ENCODE measurements at regions not wholly inside any gene's neighbourhood (a gene's known extent, or its start where the extent isn't known, plus 50 kb on each side); places are given as distances from the start of the nearest gene placed in this dataset.

GRCh38 chr14:101048766-101049165, 145.2 kb upstream of the RTL1 start:
- FAIRE-seq = no peak

GRCh38 chr14:101049511-101049910, 146.0 kb upstream of the RTL1 start:
- no peak for FAIRE-seq

- FAIRE-seq = no peak
These were observed 146.4 kb upstream of the RTL1 start for GRCh38 chr14:101049942-101050341.

GRCh38 chr14:101050901-101051490, 147.5 kb upstream of the RTL1 start:
- FAIRE-seq = no peak

- no peak for FAIRE-seq
These were observed 151.1 kb upstream of the RTL1 start for GRCh38 chr14:101054671-101055070.

- FAIRE-seq = no peak
These were observed 151.7 kb upstream of the RTL1 start for GRCh38 chr14:101055106-101055662.

GRCh38 chr14:101055776-101056374, 152.4 kb upstream of the RTL1 start:
- no peak for FAIRE-seq

- no peak for FAIRE-seq
These were observed 152.9 kb upstream of the RTL1 start for GRCh38 chr14:101056446-101056845.

- no peak for FAIRE-seq
These were observed 153.9 kb upstream of the RTL1 start for GRCh38 chr14:101057394-101057793.

GRCh38 chr14:101058571-101058970, 155.0 kb upstream of the RTL1 start:
- no peak for FAIRE-seq

GRCh38 chr14:101060171-101060601, 156.7 kb upstream of the RTL1 start:
- no peak for FAIRE-seq

- FAIRE-seq = no peak
These were observed 158.0 kb upstream of the RTL1 start for GRCh38 chr14:101061411-101062064.

GRCh38 chr14:101062065-101062450, 158.5 kb upstream of the RTL1 start:
- no peak for FAIRE-seq

- no peak for FAIRE-seq
These were observed 159.1 kb upstream of the RTL1 start for GRCh38 chr14:101062601-101063000.

- no peak for FAIRE-seq
These were observed 159.6 kb upstream of the RTL1 start for GRCh38 chr14:101063121-101063520.

GRCh38 chr14:101064121-101064661, 160.7 kb upstream of the RTL1 start:
- FAIRE-seq = no peak

- FAIRE-seq = no peak
These were observed 161.2 kb upstream of the RTL1 start for GRCh38 chr14:101064718-101065117.

- FAIRE-seq = no peak
These were observed 161.7 kb upstream of the RTL1 start for GRCh38 chr14:101065246-101065645.

GRCh38 chr14:101065696-101066694, 162.5 kb upstream of the RTL1 start:
- FAIRE-seq = no peak

- FAIRE-seq = no peak
These were observed 163.4 kb upstream of the RTL1 start for GRCh38 chr14:101066826-101067510.

- no peak for FAIRE-seq
These were observed 165.0 kb upstream of the RTL1 start for GRCh38 chr14:101068313-101069227.
